Prostate gland (tissue), 2 donors: ENCODE measurements at regions not wholly inside any gene's neighbourhood (a gene's known extent, or its start where the extent isn't known, plus 50 kb on each side); places are given as distances from the start of the nearest gene placed in this dataset.

Experiments
- DNase-seq: peaks from one replicate; pipeline ENCODE4 v3.0.0-alpha.2; 2019; ENCODE audit warnings: low spot score
- H3K27ac ChIP-seq, 2 donors: fragments of 200-600 bp; sonication (generic); 2 replicates each; pipeline ENCODE4 v1.5.1; 2017 to 2019
- H3K27me3 ChIP-seq: fragments of 200-600 bp; sonication (generic); replicated peaks from 2 replicates; pipeline ENCODE4 v1.5.1; 2019; ENCODE audit not compliant: insufficient read depth
- H3K36me3 ChIP-seq, 2 donors: fragments of 200-600 bp; sonication (generic); 1 replicate in 1 of 2; 2 replicates in 1 of 2; pipeline versions ENCODE4 v1.5.1 to v1.8.1; 2017 to 2019
- H3K4me1 ChIP-seq: fragments of 200-600 bp; sonication (generic); replicated peaks from 2 replicates; pipeline ENCODE4 v1.5.1; 2019
- H3K4me3 ChIP-seq, 2 donors: fragments of 200-600 bp; sonication (generic); 2 replicates each; pipeline ENCODE4 v1.5.1; 2017 to 2019
- H3K9me3 ChIP-seq: fragments of 200-600 bp; sonication (generic); 2 replicates; pipeline ENCODE4 v1.5.1; 2017
- POLR2A ChIP-seq: fragments of 450-650 bp; IDR thresholded peaks from one replicate; pipeline ENCODE4 v1.6.1; 2016; ENCODE audit warnings: antibody characterized with exemption, mild to moderate bottlenecking
- POLR2AphosphoS5 ChIP-seq: sonication (generic); formaldehyde crosslinking; IDR thresholded peaks from one replicate; pipeline ENCODE4 v1.6.1; 2017; ENCODE audit warnings: antibody characterized with exemption
- WGBS: methylation state at CpG from one replicate; pipeline ENCODE4 v1.1.5; 2018; 5-methylcytosine and 5-hydroxymethylcytosine counted together
- intact Hi-C: fragments of 100-400 bp; cut with DNase I; formaldehyde crosslinking; loops from one replicate; pipeline ENCODE4 v1.14.2; 2022
- TF ChIP-seq, protein P1 (sequence below), 4 experiments: fragments of 200-600 bp in 2 of 4; fragments of 450-650 bp in 2 of 4; sonication (generic) in 2 of 4; IDR thresholded peaks; 1 replicate in 3 of 4; 2 replicates in 1 of 4; pipeline ENCODE4 v1.5.1; 2016 to 2019; ENCODE audit warnings: antibody characterized with exemption in 4 of 4, mild to moderate bottlenecking in 2 of 4, moderate library complexity in 2 of 4

DNA sequence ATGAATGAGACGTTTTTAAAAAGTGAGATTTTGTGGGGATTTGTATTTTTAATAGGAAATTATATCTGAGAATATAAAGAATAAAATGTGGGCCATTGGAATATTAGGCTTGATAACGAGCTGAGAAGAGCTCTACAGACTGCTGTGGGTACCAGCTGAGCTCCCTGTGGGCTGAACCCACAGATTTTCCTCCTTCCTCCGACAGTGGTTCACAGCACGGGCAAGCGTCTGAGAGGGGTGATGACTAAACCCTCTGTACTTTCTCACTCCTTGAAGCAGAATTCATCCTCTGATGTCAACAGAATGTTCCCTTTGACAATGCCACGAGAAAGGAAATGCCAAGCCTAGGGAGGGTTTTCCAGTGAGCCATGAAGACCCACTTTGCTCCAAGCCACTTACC, 102.7 kb upstream of the AJAP1 start:
- H3K27me3 ChIP-seq, result no peaks in the 10 kb centered on the region
- DNase-seq, result no peak
- H3K27ac ChIP-seq, result no peak overlapping the region
- H3K4me3 ChIP-seq, result no peak overlapping the region
- TF ChIP-seq POLR2A, result no peak
- no peak for TF ChIP-seq POLR2AphosphoS5
- TF ChIP-seq, protein P1, sequence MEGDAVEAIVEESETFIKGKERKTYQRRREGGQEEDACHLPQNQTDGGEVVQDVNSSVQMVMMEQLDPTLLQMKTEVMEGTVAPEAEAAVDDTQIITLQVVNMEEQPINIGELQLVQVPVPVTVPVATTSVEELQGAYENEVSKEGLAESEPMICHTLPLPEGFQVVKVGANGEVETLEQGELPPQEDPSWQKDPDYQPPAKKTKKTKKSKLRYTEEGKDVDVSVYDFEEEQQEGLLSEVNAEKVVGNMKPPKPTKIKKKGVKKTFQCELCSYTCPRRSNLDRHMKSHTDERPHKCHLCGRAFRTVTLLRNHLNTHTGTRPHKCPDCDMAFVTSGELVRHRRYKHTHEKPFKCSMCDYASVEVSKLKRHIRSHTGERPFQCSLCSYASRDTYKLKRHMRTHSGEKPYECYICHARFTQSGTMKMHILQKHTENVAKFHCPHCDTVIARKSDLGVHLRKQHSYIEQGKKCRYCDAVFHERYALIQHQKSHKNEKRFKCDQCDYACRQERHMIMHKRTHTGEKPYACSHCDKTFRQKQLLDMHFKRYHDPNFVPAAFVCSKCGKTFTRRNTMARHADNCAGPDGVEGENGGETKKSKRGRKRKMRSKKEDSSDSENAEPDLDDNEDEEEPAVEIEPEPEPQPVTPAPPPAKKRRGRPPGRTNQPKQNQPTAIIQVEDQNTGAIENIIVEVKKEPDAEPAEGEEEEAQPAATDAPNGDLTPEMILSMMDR (IDR thresholded peaks at IDR 0.05), result no peak
- H3K36me3 ChIP-seq, result no peaks in the 10 kb centered on the region
- 77% methylated on average over 6 of the region's 6 CpGs for WGBS
- no peaks in the 10 kb centered on the region for H3K9me3 ChIP-seq
- intact Hi-C loops, result no loop called here
- no peaks in the 10 kb centered on the region for H3K4me1 ChIP-seq

DNA sequence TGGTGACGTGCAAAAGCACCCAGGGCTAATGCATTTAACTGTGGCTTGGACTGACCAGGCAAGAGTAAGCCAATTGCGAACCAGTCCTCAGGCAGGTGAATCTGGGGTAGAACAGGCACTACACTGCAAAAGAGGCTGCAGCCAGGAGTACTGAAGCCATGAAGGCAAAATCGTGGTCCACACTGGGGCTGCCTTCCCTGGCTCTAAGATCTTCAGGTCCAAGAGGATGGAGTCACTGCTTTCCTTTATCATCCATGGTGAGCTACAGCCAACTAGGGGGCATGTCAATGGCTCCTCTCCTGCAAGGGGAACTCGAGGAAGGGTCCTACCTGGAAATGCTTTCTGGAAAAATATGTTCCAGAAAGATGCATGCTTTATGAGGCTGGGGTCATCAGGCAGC, 100.6 kb upstream of the AJAP1 start:
- Histone ChIP-seq H3K27me3 (no peaks in the 10 kb centered on the region), H3K4me3 (no peak overlapping the region), H3K4me1 (no peaks in the 10 kb centered on the region), H3K9me3 (no peaks in the 10 kb centered on the region), H3K36me3 (no peaks in the 10 kb centered on the region), H3K27ac (no peak overlapping the region)
- intact Hi-C loops, result no loop called here
- DNase-seq, result no peak
- WGBS, result 70% methylated on average over 4 of the region's 4 CpGs
- TF ChIP-seq POLR2AphosphoS5 (no peak), POLR2A (no peak)
- TF ChIP-seq, protein P1 (IDR thresholded peaks at IDR 0.05), result no peak

DNA sequence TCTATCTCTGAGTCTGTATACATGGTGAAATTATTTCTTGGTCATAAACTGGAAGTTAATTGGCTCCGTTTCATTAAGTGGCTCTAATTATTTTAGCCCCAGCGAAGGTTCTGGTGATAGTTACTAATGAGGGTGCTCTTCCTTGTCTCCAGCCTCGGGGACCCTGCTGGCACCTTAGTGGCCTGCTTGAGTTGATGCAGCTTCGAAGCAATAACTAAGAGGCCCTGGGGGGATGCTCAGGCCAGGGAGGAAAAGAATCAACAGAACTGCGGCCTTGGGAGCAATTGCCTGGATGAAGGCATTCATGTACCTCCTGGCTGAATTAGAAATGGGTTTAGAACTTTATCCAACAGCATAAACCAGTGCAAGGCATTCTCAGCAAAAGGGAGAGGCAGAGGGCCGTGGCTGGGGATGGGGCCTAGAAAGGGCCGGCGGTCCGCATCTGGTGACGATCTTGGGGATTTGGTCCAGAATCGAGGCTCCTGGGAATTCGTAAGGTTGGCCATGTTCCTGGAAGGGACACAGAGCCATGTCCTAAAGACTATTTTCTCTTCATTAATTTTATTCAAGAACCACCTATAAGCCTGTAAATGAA, 100.0 kb upstream of the AJAP1 start:
- no peak for DNase-seq
- intact Hi-C loops, result no loop called here
- H3K36me3 ChIP-seq, result no peaks in the 10 kb centered on the region
- H3K4me1 ChIP-seq, result no peaks in the 10 kb centered on the region
- H3K27me3 ChIP-seq, result no peaks in the 10 kb centered on the region
- TF ChIP-seq POLR2A (no peak), POLR2AphosphoS5 (no peak)
- TF ChIP-seq, protein P1 (IDR thresholded peaks at IDR 0.05), result no peak
- H3K9me3 ChIP-seq, result no peaks in the 10 kb centered on the region
- 84% methylated on average over 12 of the region's 12 CpGs for WGBS
- no peak overlapping the region for H3K4me3 ChIP-seq
- H3K27ac ChIP-seq, result no peak overlapping the region

DNA sequence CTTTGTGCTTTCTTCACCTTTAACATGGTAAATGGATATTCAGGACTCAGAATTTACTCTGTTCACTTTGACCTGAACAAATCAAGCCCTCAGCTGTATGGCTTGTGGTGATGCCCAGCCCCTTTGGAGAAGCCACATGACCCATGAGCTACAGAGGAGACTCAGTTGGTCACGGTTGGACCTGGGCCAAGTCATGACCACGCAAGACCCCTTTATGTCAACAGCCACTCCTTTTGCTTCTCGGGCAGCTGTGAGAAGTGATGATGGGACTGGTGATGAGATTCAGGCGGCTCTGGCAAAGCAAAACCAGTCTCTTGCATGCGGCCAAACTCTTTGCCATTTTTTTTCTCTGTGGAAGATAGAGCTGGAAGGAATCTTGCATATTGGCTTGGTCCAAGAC, 96.5 kb upstream of the AJAP1 start:
- Histone ChIP-seq H3K36me3 (no peaks in the 10 kb centered on the region), H3K4me1 (no peaks in the 10 kb centered on the region), H3K9me3 (no peaks in the 10 kb centered on the region), H3K4me3 (no peak overlapping the region), H3K27ac (no peak overlapping the region), H3K27me3 (no peaks in the 10 kb centered on the region)
- WGBS, result 73% methylated on average over 5 of the region's 5 CpGs
- intact Hi-C loops, result no loop called here
- DNase-seq, result no peak
- TF ChIP-seq POLR2AphosphoS5, result no peak

DNA sequence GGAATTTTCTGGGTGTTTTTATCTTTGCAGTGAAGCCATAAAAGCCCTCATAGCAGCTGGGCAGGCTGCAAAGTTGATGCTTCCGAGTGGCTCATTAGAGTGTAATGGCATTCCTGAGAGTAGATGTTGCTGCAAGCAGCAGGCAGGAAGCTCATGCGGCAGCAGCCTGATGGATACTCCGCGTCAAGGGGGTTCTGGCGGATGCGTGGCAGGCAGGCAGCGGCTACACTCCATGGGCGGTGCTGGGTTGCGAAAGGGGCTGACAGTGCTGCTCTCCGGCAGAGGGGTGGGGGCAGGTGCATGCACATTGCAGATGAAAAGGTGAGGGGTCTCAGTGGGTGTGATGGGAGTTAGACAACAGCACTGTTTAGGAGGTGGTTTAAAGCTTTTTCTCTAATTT, 93.2 kb upstream of the AJAP1 start:
- no peak for DNase-seq

More for the DNA sequence above, 93.2 kb upstream of the AJAP1 start:
- TF ChIP-seq POLR2AphosphoS5, result no peak
- TF ChIP-seq, protein P1 (IDR thresholded peaks at IDR 0.05), result no peak
- no peak for TF ChIP-seq POLR2A
- Histone ChIP-seq H3K27me3 (no peaks in the 10 kb centered on the region), H3K4me1 (no peaks in the 10 kb centered on the region), H3K4me3 (no peak overlapping the region), H3K9me3 (no peaks in the 10 kb centered on the region), H3K36me3 (no peaks in the 10 kb centered on the region), H3K27ac (no peak overlapping the region)
- intact Hi-C loops, result no loop called here
- WGBS, result 13% methylated on average over 10 of the region's 10 CpGs
